DND-41 (cell line): ENCODE measurements at regions not wholly inside any gene's neighbourhood (a gene's known extent, or its start where the extent isn't known, plus 50 kb on each side); places are given as distances from the start of the nearest gene placed in this dataset.

Experiments used
- EZH2 ChIP-seq: IDR thresholded peaks from 3 replicates; pipeline ENCODE4 v1.6.1; 2012; ENCODE audit warnings: borderline replicate concordance, low read depth, mild to moderate bottlenecking, moderate library complexity, low read length, inconsistent platforms; ENCODE audit not compliant: severe bottlenecking
- TF ChIP-seq, protein P1 (sequence below): IDR thresholded peaks from 2 replicates; pipeline ENCODE4 v1.5.1; 2012; ENCODE audit warnings: borderline replicate concordance, low read length, moderate library complexity, mild to moderate bottlenecking; ENCODE audit not compliant: poor library complexity, severe bottlenecking; ENCODE audit errors: extremely low read depth

DNA sequence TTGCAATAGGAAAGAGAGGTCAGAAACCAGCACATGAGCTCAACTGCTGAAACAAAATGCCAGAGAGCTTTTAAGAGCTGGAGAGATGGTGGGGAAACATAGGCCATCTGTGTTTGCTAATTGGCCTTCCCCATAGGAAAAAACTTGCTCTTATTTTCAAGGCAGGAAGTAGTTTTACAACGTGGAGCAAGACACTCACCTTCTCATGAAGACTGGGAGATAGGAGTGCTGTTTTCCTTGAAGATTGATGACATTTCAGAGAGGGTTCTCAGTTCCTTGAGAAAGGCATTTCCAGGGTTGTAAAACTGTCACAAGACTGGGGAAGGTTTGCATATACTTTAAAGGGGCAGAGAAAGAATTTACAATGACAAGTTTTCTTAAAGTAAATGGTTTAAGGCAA is 586.3 kb upstream of the RAG2 start:
- TF ChIP-seq EZH2: no peak
- TF ChIP-seq, protein P1, sequence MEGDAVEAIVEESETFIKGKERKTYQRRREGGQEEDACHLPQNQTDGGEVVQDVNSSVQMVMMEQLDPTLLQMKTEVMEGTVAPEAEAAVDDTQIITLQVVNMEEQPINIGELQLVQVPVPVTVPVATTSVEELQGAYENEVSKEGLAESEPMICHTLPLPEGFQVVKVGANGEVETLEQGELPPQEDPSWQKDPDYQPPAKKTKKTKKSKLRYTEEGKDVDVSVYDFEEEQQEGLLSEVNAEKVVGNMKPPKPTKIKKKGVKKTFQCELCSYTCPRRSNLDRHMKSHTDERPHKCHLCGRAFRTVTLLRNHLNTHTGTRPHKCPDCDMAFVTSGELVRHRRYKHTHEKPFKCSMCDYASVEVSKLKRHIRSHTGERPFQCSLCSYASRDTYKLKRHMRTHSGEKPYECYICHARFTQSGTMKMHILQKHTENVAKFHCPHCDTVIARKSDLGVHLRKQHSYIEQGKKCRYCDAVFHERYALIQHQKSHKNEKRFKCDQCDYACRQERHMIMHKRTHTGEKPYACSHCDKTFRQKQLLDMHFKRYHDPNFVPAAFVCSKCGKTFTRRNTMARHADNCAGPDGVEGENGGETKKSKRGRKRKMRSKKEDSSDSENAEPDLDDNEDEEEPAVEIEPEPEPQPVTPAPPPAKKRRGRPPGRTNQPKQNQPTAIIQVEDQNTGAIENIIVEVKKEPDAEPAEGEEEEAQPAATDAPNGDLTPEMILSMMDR: no peak
